Brain microvascular endothelial cell (primary cell): ENCODE measurements at regions not wholly inside any gene's neighbourhood (a gene's known extent, or its start where the extent isn't known, plus 50 kb on each side); places are given as distances from the start of the nearest gene placed in this dataset.

ENCODE experiments used
- DNase-seq: peaks from one replicate; pipeline ENCODE4 v3.0.0-alpha.2; 2020
- H3K27ac ChIP-seq: fragments of 250-450 bp; sonication (Bioruptor Pico); 2 replicates; pipeline ENCODE4 v1.5.1; 2020; ENCODE audit warnings: mild to moderate bottlenecking, moderate library complexity
- H3K27me3 ChIP-seq: fragments of 250-450 bp; sonication (Bioruptor Pico); replicated peaks from 2 replicates; pipeline ENCODE4 v1.5.1; 2020; ENCODE audit warnings: mild to moderate bottlenecking
- H3K36me3 ChIP-seq: fragments of 250-450 bp; sonication (Bioruptor Pico); replicated peaks from 2 replicates; pipeline ENCODE4 v1.5.1; 2020; ENCODE audit warnings: mild to moderate bottlenecking
- H3K4me3 ChIP-seq: 2 replicates; pipeline ENCODE4 v1.5.1; 2011; ENCODE audit warnings: low read depth, mild to moderate bottlenecking, control low read depth, low read length, moderate library complexity
- CTCF ChIP-seq: IDR thresholded peaks from 2 replicates; pipeline ENCODE4 v1.5.1; 2011; ENCODE audit warnings: low read depth, mild to moderate bottlenecking, moderate library complexity, low read length, control low read depth, inconsistent platforms; ENCODE audit errors: missing control alignments
- in situ Hi-C: cut with HindIII; loops from 2 replicates; pipeline ENCODE4 v1.10.0; 2017; ENCODE audit warnings: low sequenced_read_pairs, low pct_ligation_motif_present

- no peak overlapping the region for H3K27ac ChIP-seq
- TF ChIP-seq CTCF = peak; percentile 90
- in situ Hi-C loops = no loop called here
- H3K4me3 ChIP-seq = no peak overlapping the region
- no peaks in the 10 kb centered on the region for H3K36me3 ChIP-seq
- peak; percentile 49 for DNase-seq
- H3K27me3 ChIP-seq = peaks cover 86% of the 10 kb centered on the region
Observed at GRCh38 chr7:155380221-155380861, 77.6 kb upstream of the EN2 start.

DNA sequence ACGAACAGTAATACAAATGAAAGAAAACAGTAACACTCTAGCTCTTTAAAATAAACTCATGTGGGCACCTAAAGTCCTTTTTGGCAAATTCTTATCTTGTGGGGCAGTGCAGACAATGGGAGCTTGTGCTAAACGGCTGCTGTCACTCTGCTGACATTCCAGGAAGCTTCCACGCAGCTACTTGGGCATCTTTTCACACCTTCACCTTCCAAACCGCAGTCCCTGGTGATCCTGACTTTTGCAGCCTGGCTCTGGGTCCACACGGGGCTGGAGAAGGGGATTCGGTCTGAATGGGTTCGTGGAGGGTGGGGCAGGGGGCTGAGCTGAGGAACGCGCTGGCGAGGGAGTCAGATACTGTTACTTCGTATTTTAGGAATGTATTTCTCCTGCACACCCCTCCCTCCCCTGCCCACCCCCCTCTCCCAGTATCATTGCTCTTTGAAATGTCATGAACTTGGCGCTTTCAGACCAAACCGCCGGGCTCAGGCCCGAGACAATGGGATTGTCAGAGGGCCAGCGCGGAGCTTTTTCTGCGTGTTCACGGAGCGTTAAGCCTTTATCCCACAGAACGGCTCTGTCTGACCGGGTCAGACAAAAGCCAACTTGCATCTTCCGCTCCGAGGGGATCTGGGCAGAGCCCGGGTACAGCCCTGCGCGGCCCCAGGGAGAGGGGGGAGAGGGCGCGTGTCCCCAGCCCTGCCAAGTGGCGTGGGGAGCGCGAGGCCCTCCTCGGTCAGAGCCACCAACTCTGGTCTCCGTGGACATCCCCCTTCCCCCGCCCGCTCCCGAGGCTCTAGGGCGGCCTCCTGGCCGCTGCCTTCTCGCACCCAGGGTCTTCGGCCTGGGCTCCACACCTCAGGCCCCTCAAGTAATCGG lies 76.7 kb upstream of the EN2 start:
- no peak overlapping the region for H3K27ac ChIP-seq
- TF ChIP-seq CTCF = no peak
- in situ Hi-C loops = no loop called here
- H3K27me3 ChIP-seq = peaks cover 80% of the 10 kb centered on the region
- H3K4me3 ChIP-seq = no peak overlapping the region
- no peak for DNase-seq
- no peaks in the 10 kb centered on the region for H3K36me3 ChIP-seq

DNA sequence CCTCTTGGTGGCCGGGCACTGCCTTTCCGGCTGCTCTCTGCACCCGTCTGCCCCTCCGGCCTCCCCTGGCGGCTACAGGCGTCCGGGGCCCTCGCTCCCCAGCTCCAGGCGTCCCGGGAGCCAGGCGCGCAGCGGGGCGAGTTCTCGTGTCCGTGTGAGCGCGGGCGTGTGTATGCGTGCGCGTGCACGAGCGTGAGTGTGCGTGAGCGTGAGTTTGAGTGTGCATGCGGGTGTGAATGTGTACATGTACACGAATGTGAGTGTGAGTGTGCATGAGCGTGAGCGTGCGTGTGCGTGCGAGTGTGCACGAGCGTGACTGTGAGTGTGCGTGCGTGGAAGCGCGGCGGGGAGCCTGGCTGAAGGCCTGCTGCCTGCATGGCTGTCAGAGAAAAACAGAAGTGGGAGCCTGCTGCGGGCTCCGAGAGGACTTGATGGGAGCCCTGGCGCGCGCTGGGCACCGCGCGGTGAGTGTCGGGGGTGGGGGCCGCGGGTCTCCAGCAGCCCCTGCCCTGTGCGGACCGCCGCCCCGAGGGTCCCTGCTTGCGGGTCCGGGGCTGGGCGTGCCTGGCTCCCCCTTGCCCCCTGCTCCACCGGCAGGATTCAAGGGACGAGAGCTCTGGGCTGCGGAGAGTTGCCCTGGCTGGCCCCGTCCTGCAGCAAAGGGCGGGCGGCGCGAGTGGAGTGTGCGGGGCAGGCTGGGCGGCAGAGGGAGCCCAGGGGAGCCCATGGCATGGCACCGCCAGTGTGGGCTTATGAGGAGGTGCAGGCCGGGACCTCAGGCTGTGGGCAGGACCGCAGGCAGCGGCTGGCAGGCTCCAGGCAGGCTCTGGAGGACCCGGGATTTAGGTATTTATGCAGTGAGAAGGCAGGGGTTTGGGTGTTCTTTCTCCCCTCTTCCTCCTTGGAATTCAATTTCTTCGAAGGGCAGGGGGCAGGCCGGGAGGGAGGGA lies 75.8 kb upstream of the EN2 start:
- no peak for DNase-seq
- Histone ChIP-seq H3K27me3 (peaks cover 74% of the 10 kb centered on the region), H3K36me3 (no peaks in the 10 kb centered on the region), H3K4me3 (peak overlapping the region; percentile 5), H3K27ac (no peak overlapping the region)
- in situ Hi-C loops = no loop called here
- no peak for TF ChIP-seq CTCF

- no peak for DNase-seq
- TF ChIP-seq CTCF = no peak
- H3K4me3 ChIP-seq = no peak overlapping the region
- no peak overlapping the region for H3K27ac ChIP-seq
- in situ Hi-C loops = no loop called here
- H3K36me3 ChIP-seq = no peaks in the 10 kb centered on the region
- H3K27me3 ChIP-seq = peaks cover 68% of the 10 kb centered on the region
Observed at GRCh38 chr7:155382802-155383171, 75.1 kb upstream of the EN2 start.

DNA sequence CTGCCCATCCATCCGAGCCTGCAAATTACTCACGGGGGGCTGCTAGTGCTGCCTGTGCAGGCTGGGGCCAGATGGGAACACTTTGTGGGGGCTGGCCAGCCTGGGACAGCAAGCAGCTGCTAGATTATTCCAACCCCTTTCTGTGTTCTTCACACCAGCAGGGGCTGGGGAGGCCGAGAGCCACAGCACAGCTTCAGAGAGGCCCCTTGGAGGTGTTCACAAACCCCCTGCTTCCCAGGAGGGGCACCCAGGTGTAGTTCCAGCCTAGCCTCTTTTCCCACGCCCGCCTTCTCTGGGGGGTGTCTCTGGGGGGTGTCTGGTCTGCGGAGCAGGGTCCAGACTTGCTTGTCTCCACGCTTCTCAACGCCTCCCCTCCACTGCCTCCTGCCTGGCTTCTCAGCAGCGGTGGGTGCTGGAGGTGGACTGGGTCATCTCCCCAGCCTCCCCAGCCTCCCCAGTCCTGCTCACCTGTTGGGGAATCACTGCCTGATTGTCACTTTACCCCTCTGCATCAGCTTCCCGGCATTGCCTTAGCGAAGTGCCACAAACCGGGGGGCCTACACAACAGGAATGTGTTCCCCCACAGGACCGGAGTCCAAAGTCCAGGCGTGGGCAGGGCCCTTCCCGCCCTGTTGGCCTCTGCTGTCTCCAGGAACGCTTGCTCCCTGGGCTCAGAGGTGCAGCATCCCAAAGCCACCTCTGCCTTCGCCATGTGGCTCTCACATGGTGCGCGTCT lies 74.0 kb upstream of the EN2 start:
- Histone ChIP-seq H3K27me3 (peaks cover 56% of the 10 kb centered on the region), H3K27ac (no peak overlapping the region), H3K36me3 (no peaks in the 10 kb centered on the region), H3K4me3 (no peak overlapping the region)
- DNase-seq = no peak
- TF ChIP-seq CTCF = no peak
- in situ Hi-C loops = no loop called here
